ENCODE measurements at regions not wholly inside any gene's neighbourhood (a gene's known extent, or its start where the extent isn't known, plus 50 kb on each side); places are given as distances from the start of the nearest gene placed in this dataset.

DNA sequence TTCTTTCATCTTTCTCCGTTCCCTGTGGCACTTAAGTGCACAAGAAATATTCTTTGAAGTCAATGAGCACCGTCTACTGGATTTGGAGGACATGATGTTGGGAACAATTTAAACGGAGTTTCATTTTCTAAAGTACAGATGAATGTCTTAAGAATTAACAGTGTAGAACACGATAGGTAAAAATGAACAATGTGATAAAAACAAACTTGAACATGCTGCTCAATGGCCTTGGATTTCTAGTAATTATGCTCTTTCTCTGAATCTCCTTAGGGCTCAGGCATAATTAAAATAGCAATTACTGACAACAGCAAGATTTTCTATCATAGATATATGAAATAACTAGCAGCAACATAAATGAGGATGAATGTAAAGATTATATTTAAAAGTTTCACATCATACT lies 142.2 kb upstream of the CDH6 start:
- Mint-ChIP-seq H3K4me1 (ENCODE audit: low read depth) (peaks cover 7% of the 10 kb centered on the region; the same call in 1 of the 2 replicates), H3K36me3 (ENCODE audit: low read depth) (no peaks in the 10 kb centered on the region), H3K9me3 (peaks cover 5% of the 10 kb centered on the region; the same call in 1 of the 2 replicates), H3K27ac (no peak overlapping the region), H3K4me3 (no peak overlapping the region), H3K27me3 (ENCODE audit: insufficient read depth) (peaks cover 3% of the 10 kb centered on the region; the same call in 1 of the 2 replicates)
- no peak for DNase-seq
- TF ChIP-seq, protein P1, sequence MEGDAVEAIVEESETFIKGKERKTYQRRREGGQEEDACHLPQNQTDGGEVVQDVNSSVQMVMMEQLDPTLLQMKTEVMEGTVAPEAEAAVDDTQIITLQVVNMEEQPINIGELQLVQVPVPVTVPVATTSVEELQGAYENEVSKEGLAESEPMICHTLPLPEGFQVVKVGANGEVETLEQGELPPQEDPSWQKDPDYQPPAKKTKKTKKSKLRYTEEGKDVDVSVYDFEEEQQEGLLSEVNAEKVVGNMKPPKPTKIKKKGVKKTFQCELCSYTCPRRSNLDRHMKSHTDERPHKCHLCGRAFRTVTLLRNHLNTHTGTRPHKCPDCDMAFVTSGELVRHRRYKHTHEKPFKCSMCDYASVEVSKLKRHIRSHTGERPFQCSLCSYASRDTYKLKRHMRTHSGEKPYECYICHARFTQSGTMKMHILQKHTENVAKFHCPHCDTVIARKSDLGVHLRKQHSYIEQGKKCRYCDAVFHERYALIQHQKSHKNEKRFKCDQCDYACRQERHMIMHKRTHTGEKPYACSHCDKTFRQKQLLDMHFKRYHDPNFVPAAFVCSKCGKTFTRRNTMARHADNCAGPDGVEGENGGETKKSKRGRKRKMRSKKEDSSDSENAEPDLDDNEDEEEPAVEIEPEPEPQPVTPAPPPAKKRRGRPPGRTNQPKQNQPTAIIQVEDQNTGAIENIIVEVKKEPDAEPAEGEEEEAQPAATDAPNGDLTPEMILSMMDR (IDR thresholded peaks at IDR 0.05), result no peak

DNA sequence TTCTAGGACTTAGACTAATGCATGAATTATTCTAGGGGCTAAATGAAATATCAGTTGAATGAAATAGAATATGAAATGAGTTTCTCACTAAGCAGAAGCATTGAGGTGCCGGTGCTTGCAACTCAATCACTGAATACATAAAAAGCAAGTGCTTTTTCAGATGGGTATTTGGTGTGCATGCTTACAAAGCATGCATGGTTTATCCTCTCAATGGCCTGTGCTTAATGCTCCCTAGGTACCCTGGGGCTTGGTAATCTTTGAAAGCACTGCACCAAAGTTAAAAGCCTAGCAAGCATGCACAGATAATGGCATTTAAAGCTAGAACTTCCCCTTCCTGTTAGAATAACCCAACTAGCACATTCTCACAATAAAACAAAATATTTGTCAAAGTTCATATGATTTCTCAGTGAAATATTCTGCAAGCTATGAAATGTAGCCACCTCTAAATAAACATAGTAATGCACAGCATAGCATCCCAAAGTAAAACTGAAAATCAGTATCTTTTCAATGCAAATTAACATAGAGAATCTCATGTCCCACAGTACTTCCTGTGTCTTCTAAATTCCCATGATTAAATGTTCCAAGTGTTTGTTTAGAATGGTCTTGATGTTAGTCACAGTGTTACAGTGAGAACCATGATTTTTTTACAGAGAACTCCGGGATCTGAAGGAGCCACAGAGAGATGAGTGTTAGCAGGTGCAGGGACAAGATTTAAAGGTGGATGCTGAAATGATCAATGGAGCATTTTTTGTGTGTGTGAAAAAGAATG lies 143.4 kb upstream of the CDH6 start:
- peaks cover 7% of the 10 kb centered on the region; the same call in 1 of the 2 replicates for H3K4me1 Mint-ChIP-seq (ENCODE audit: low read depth)
- H3K27ac Mint-ChIP-seq, result no peak overlapping the region
- TF ChIP-seq, protein P1 (IDR thresholded peaks at IDR 0.05), result no peak
- no peak overlapping the region for H3K4me3 Mint-ChIP-seq
- H3K36me3 Mint-ChIP-seq (ENCODE audit: low read depth), result no peaks in the 10 kb centered on the region
- no peak for DNase-seq
- H3K27me3 Mint-ChIP-seq (ENCODE audit: insufficient read depth), result peaks cover 3% of the 10 kb centered on the region; the same call in 1 of the 2 replicates
- H3K9me3 Mint-ChIP-seq, result peaks cover 5% of the 10 kb centered on the region; the same call in 1 of the 2 replicates

DNA sequence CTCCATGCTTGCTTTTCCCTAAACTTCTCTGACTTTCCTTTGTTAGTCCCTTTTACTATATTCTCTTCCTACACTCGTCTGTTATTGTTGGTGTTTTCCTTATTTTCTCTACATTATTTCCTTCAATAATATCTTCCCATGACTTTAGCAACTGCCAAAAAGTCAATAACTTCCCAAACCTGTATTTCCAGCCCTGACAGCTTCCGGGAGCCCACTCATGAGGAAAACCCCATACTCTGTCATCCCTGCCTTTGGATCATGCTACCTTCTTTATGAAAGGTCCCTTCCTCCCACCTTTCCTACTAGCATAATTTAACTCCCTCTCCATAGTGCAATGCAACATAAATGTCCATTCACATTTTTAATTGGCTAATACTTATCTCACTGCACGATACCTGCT lies 144.0 kb upstream of the CDH6 start:
- peaks cover 5% of the 10 kb centered on the region; the same call in 1 of the 2 replicates for H3K9me3 Mint-ChIP-seq
- no peak for DNase-seq
- H3K4me3 Mint-ChIP-seq, result no peak overlapping the region
- TF ChIP-seq, protein P1 (IDR thresholded peaks at IDR 0.05), result no peak
- H3K36me3 Mint-ChIP-seq (ENCODE audit: low read depth), result no peaks in the 10 kb centered on the region
- H3K27me3 Mint-ChIP-seq (ENCODE audit: insufficient read depth), result peaks cover 3% of the 10 kb centered on the region; the same call in 1 of the 2 replicates
- no peak overlapping the region for H3K27ac Mint-ChIP-seq
- H3K4me1 Mint-ChIP-seq (ENCODE audit: low read depth), result peaks cover 7% of the 10 kb centered on the region; the same call in 1 of the 2 replicates

DNA sequence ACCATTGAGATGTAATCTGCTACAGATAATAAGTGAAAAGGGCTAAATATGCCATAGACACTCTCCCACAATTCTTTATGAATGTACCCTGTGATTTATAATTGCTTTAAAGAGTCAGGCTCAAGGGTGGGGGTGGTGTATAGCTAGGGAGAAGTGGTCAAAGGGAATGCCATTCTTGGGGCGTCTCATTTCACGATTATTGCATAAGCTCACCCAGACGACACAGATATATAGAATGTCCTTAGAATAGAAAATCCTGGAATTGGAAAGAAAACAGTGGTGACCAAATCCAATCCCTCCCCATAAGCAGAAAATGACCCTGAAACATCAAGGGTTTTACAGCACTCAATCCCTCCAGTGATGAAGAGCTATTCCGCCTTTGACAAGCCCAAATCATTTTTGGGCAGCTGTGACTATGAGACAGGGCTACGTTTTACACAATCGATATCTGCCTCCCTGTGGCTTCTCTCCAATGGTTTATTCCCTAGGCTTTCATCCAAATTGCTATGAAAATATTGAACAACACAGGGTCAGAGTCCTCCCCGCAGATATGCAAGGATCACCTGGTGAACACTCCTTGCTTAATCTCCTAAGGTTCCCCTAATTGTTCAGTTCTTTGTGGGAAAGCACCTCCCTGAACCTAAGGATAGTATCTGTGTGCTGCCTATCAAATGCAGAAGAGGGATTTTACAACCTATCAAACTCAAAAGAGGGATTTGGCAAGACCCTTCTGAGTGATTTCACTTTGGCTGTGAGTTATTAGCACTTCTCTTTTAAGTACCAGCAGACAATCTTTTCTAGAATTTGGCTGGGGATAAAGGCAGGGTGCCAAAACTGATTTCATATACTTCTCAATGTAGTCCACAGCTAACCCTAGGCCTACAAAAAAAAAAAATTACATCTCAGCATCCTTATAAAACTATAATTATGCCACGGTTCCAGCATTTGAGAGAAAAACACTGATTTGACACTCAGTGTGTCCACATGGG lies 144.9 kb upstream of the CDH6 start:
- no peak for DNase-seq
- H3K4me1 Mint-ChIP-seq (ENCODE audit: low read depth), result peaks cover 7% of the 10 kb centered on the region; the same call in 1 of the 2 replicates
- TF ChIP-seq, protein P1 (IDR thresholded peaks at IDR 0.05), result no peak
- H3K9me3 Mint-ChIP-seq, result peaks cover 8% of the 10 kb centered on the region; the same call in 1 of the 2 replicates
- H3K4me3 Mint-ChIP-seq, result no peak overlapping the region
- H3K36me3 Mint-ChIP-seq (ENCODE audit: low read depth), result no peaks in the 10 kb centered on the region
- H3K27me3 Mint-ChIP-seq (ENCODE audit: insufficient read depth), result no peaks in the 10 kb centered on the region
- H3K27ac Mint-ChIP-seq, result no peak overlapping the region

DNA sequence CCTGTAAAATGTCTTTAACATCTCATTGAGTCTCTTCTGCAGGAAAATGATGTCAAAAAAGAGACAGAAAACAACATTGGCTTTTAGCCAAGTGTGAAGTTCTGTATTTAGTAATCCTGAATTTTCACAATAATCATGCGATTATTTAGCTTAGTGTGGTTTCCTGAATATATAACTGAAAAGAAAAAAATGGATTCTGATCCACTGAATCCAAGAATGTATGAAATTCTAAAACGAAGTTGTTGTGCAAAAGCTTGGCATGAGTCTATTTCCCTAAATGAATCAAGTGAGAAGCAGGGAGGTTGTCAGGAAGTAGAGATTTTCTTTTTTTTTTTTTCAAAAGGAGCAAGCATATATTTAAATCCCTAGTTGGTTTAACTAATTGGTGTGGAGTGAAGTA lies 145.9 kb upstream of the CDH6 start:
- H3K4me1 Mint-ChIP-seq (ENCODE audit: low read depth), result peaks cover 7% of the 10 kb centered on the region; the same call in 1 of the 2 replicates
- TF ChIP-seq, protein P1 (IDR thresholded peaks at IDR 0.05), result no peak
- no peaks in the 10 kb centered on the region for H3K27me3 Mint-ChIP-seq (ENCODE audit: insufficient read depth)
- H3K4me3 Mint-ChIP-seq, result no peak overlapping the region
- peaks cover 5% of the 10 kb centered on the region; the same call in 1 of the 2 replicates for H3K9me3 Mint-ChIP-seq
- no peak overlapping the region for H3K27ac Mint-ChIP-seq
- no peaks in the 10 kb centered on the region for H3K36me3 Mint-ChIP-seq (ENCODE audit: low read depth)
- DNase-seq, result no peak
